H1 (cell line): ENCODE measurements at regions not wholly inside any gene's neighbourhood (a gene's known extent, or its start where the extent isn't known, plus 50 kb on each side); places are given as distances from the start of the nearest gene placed in this dataset.

ENCODE experiments used
- ATF3 ChIP-seq: IDR thresholded peaks from 2 replicates; pipeline ENCODE4 v1.6.1; 2011; ENCODE audit warnings: low read depth, mild to moderate bottlenecking, low read length; ENCODE audit not compliant: insufficient read depth
- HDAC2 ChIP-seq, 2 experiments: fragments of 300-600 bp in 1 of 2; sonication (generic) in 1 of 2; IDR thresholded peaks; 2 replicates each; pipeline ENCODE4 v1.6.1; 2011 to 2012; ENCODE audit warnings: low read depth in 2 of 2, low read length in 2 of 2, mild to moderate bottlenecking in 2 of 2, moderate library complexity in 2 of 2, borderline replicate concordance in 1 of 2, inconsistent platforms in 1 of 2
- HDAC6 ChIP-seq: IDR thresholded peaks from one replicate; pipeline ENCODE4 v1.7.1; 2012; ENCODE audit warnings: low read depth, mild to moderate bottlenecking, inconsistent platforms, low read length, moderate library complexity
- NRF1 ChIP-seq: IDR thresholded peaks from 2 replicates; pipeline ENCODE4 v1.6.1; 2011; ENCODE audit warnings: mild to moderate bottlenecking, low read depth, low read length, improper control_type of control experiment
- TAF1 ChIP-seq: IDR thresholded peaks from 2 replicates; pipeline ENCODE4 v1.6.1; 2011; ENCODE audit warnings: mild to moderate bottlenecking, low read depth, low read length

- TF ChIP-seq NRF1 (no peak), TAF1 (no peak), HDAC2 (IDR thresholded peaks at IDR 0.05; ENCODE audit: borderline replicate concordance in 1 of 2, low read depth in 2 of 2, low read length in 2 of 2) (no peak), HDAC6 (no peak), ATF3 (no peak)
These were observed 148.2 kb upstream of the MLN start (continued) for GRCh38 chr6:33952016-33952415.
